HepG2 (cell line): ENCODE measurements at regions not wholly inside any gene's neighbourhood (a gene's known extent, or its start where the extent isn't known, plus 50 kb on each side); places are given as distances from the start of the nearest gene placed in this dataset.

ENCODE experiments used
- ATAC-seq: fragments of 200-7000 bp; cut with Tn5 transposase; 3 replicates; pipeline ENCODE4 v1.9.1; 2020; ENCODE audit warnings: mild to moderate bottlenecking, moderate library complexity
- BruUV-seq: library from RNA; stranded (reverse); fragments of 400-500 nt; replicated peaks from 2 replicates; lab custom pipeline; 2021; lab: Mats Ljungman, UMichigan
- CTCF ChIA-PET: fragments of 300-600 bp; formaldehyde crosslinking; extraction: SDS; loops from one replicate; lab custom pipeline; 2021; ENCODE audit warnings: low total read pairs, inconsistent platforms, low intra/inter-chr PET ratio; lab: Yijun Ruan, JAX
- POLR2A ChIA-PET: fragments of 350-600 bp; sonication (Branson Sonifier 250); formaldehyde crosslinking; loops from one replicate; lab custom pipeline; 2020; ENCODE audit warnings: antibody characterized with exemption, inconsistent platforms; lab: Yijun Ruan, JAX
- DNase-seq: peaks from one replicate; pipeline ENCODE4 v3.0.0-alpha.2; 2015; ENCODE audit warnings: low spot score
- FAIRE-seq: peaks from 3 replicates; lab custom pipeline; 2011; peaks lifted over from hg19 to GRCh38; lab: Jason Lieb, UNC
- H2AFZ ChIP-seq: one replicate; pipeline ENCODE4 v1.6.1; 2011; ENCODE audit warnings: low read length, inconsistent platforms
- H3K27ac ChIP-seq: fragments of 300-600 bp; 3 replicates; pipeline ENCODE4 v1.8.0; 2011; ENCODE audit warnings: mixed run types, mild to moderate bottlenecking, mixed read lengths, low read length, inconsistent platforms; ENCODE audit not compliant: insufficient read depth; ENCODE audit errors: extremely low read length
- H3K27me3 ChIP-seq, 2 experiments: fragments of 200-600 bp in 1 of 2; 2 replicates in 1 of 2; 3 replicates in 1 of 2; pipeline versions ENCODE4 v1.6.0 to v1.8.0; 2011; ENCODE audit warnings: low read length in 2 of 2, mild to moderate bottlenecking in 2 of 2, moderate library complexity in 2 of 2, inconsistent platforms in 1 of 2; ENCODE audit not compliant: insufficient read depth in 2 of 2, control insufficient read depth in 1 of 2
- H3K36me3 ChIP-seq, 2 experiments: fragments of 200-600 bp in 1 of 2; replicated peaks in 1 of 2; 2 replicates in 1 of 2; 3 replicates in 1 of 2; pipeline versions ENCODE4 v1.5.1 to v1.8.0; 2011; ENCODE audit warnings: low read length in 2 of 2, inconsistent platforms in 1 of 2; ENCODE audit not compliant: insufficient read depth in 2 of 2, control insufficient read depth in 1 of 2
- H3K4me1 ChIP-seq: 2 replicates; pipeline ENCODE4 v1.5.1; 2012; ENCODE audit warnings: low read length, inconsistent platforms; ENCODE audit not compliant: insufficient read depth
- H3K4me2 ChIP-seq: 2 replicates; pipeline ENCODE4 v1.6.0; 2011; ENCODE audit warnings: low read depth, low read length, inconsistent platforms
- H3K4me3 ChIP-seq, 3 experiments: fragments of 200-600 bp in 1 of 3; sonication (generic), shearing (Covaris generic) in 1 of 3; replicated peaks in 1 of 3; 2 replicates each; pipeline ENCODE4 v1.5.1; 2011 to 2016; ENCODE audit warnings: low read length in 3 of 3, inconsistent platforms in 2 of 3, low read depth in 2 of 3, mild to moderate bottlenecking in 2 of 3, control low read depth in 1 of 3, mixed read lengths in 1 of 3; ENCODE audit not compliant: insufficient read depth in 1 of 3
- H3K79me2 ChIP-seq: one replicate; pipeline ENCODE4 v1.6.1; 2011; ENCODE audit warnings: low read length, inconsistent platforms; ENCODE audit not compliant: insufficient read depth
- H3K9ac ChIP-seq: 2 replicates; pipeline ENCODE4 v1.6.0; 2011; ENCODE audit warnings: mild to moderate bottlenecking, low read depth, low read length, inconsistent platforms; ENCODE audit not compliant: insufficient read depth
- H3K9me3 ChIP-seq: 2 replicates; pipeline ENCODE4 v1.5.1; 2012; ENCODE audit warnings: mild to moderate bottlenecking, low read length
- H4K20me1 ChIP-seq: 2 replicates; pipeline ENCODE4 v1.6.0; 2011; ENCODE audit warnings: inconsistent platforms, mild to moderate bottlenecking, low read length, moderate library complexity; ENCODE audit not compliant: insufficient read depth
- BRCA1 ChIP-seq: sonication (generic); formaldehyde crosslinking; IDR thresholded peaks from 2 replicates; pipeline ENCODE4 v1.4.0; 2020; ENCODE audit warnings: missing genetic modification reagents
- GTF2F1 ChIP-seq: fragments of 150-350 bp; IDR thresholded peaks from 2 replicates; pipeline ENCODE4 v1.6.1; 2014; ENCODE audit warnings: low read length
- NCOA2 ChIP-seq: sonication (generic); formaldehyde crosslinking; IDR thresholded peaks from 2 replicates; pipeline ENCODE4 v1.8.0; 2022; ENCODE audit warnings: inconsistent platforms
- SP4 ChIP-seq: sonication (generic); formaldehyde crosslinking; IDR thresholded peaks from 2 replicates; pipeline ENCODE4 v1.8.1; 2023; ENCODE audit warnings: mild to moderate bottlenecking, missing genetic modification reagents
- SSRP1 ChIP-seq: IDR thresholded peaks from 2 replicates; pipeline ENCODE4 v1.6.1; 2016; ENCODE audit warnings: control low read depth
- STAG1 ChIP-seq: sonication (generic); formaldehyde crosslinking; IDR thresholded peaks from 2 replicates; pipeline ENCODE4 v1.4.0; 2020; ENCODE audit warnings: missing genetic modification reagents
- ZFP36 ChIP-seq: fragments of 150-350 bp; IDR thresholded peaks from 2 replicates; pipeline ENCODE4 v1.6.1; 2018; ENCODE audit warnings: borderline replicate concordance, low read length, low read depth; ENCODE audit not compliant: partially characterized antibody
- ZNF235 ChIP-seq: sonication (generic); formaldehyde crosslinking; IDR thresholded peaks from 2 replicates; pipeline ENCODE4 v1.8.1; 2023; ENCODE audit warnings: mild to moderate bottlenecking, missing genetic modification reagents, borderline replicate concordance
- ZNF292 ChIP-seq: sonication (generic); formaldehyde crosslinking; IDR thresholded peaks from 2 replicates; pipeline ENCODE4 v1.8.1; 2022; ENCODE audit warnings: mild to moderate bottlenecking, low read depth, missing genetic modification reagents, borderline replicate concordance
- ZNF33A ChIP-seq: sonication (generic); formaldehyde crosslinking; IDR thresholded peaks from 2 replicates; pipeline ENCODE4 v1.5.1; 2020; ENCODE audit warnings: missing genetic modification reagents, mild to moderate bottlenecking, moderate library complexity, borderline replicate concordance
- ZNF460 ChIP-seq: sonication (generic); formaldehyde crosslinking; IDR thresholded peaks from 2 replicates; pipeline ENCODE4 v1.5.1; 2020; ENCODE audit warnings: missing genetic modification reagents, mild to moderate bottlenecking, borderline replicate concordance
- ZNF839 ChIP-seq: sonication (generic); formaldehyde crosslinking; IDR thresholded peaks from 2 replicates; pipeline ENCODE4 v1.4.0; 2020; ENCODE audit warnings: missing genetic modification reagents, mild to moderate bottlenecking, borderline replicate concordance
- WGBS: methylation state at CpG from one replicate; pipeline ENCODE4 v1.1.6; 2017; ENCODE audit warnings: low lambda C conversion rate; 5-methylcytosine and 5-hydroxymethylcytosine counted together
- in situ Hi-C: cut with HindIII; loops from 2 replicates; pipeline ENCODE4 v1.10.0; 2017; ENCODE audit warnings: low pct_unique_long_range_greater_than_20kb; ENCODE audit not compliant: extremely low pct_ligation_motif_present
- intact Hi-C: fragments of 100-400 bp; cut with micrococcal nuclease; formaldehyde crosslinking; loops from one replicate; pipeline ENCODE4 v1.10.0; 2022; ENCODE audit not compliant: unreplicated experiment

DNA sequence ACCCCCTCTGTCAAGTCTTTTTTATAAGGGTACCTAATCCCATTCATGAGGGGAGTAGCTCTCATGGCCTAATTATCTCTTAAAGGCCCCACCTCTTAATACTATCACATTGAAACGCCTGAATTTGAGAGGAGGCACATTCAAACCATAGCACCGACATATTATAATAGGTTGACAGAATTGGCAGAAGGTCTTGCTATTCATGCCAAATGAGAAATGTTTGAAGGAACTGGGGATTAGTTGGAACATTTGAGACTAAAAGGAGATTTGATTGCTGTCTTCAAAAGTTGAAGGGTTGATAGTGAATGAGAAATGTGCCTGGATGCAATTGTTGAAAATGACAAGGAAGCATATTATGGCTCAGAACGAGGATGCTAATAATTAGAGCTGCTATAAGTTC is 331.1 kb downstream of the ATP23 start:
- ATAC-seq (no peak), DNase-seq (no peak)
- in situ Hi-C loops, result no loop called here
- Histone ChIP-seq H3K27me3 (no peaks in the 10 kb centered on the region), H3K4me3 (no peak overlapping the region), H2AFZ (no peak overlapping the region), H3K79me2 (no peaks in the 10 kb centered on the region), H3K27ac (no peak overlapping the region), H3K4me1 (no peaks in the 10 kb centered on the region), H3K9ac (no peak overlapping the region), H3K9me3 (peaks cover 15% of the 10 kb centered on the region; the same call in 1 of the 2 replicates)
- intact Hi-C loops, result no loop called here
- 0% methylated on average over 3 of the region's 3 CpGs for WGBS
- POLR2A ChIA-PET, result no interaction called here
- TF ChIP-seq BRCA1 (CRISPR knock-in tag) (no peak), ZNF460 (CRISPR knock-in tag) (no peak), ZNF292 (CRISPR knock-in tag) (no peak), ZNF235 (CRISPR knock-in tag) (no peak), NCOA2 (CRISPR knock-in tag) (no peak), ZNF839 (CRISPR knock-in tag) (no peak), ZNF33A (CRISPR knock-in tag) (no peak), GTF2F1 (no peak), SSRP1 (CRISPR knock-in tag) (no peak), STAG1 (CRISPR knock-in tag) (no peak)
- TF ChIP-seq, all 625 proteins: peak for 0
- no peak overlapping the region for H3K4me2 ChIP-seq
- no peak for FAIRE-seq
- no peaks in the 10 kb centered on the region for H4K20me1 ChIP-seq
- CTCF ChIA-PET, result no interaction called here
- no peaks in the 10 kb centered on the region for H3K36me3 ChIP-seq
- no TSS peak for BruUV-seq

- ATAC-seq, result no peak
- peaks cover 26% of the 10 kb centered on the region for H3K9me3 ChIP-seq
- CTCF ChIA-PET, result no interaction called here
- no peak overlapping the region for H3K9ac ChIP-seq
- no peak overlapping the region for H3K4me2 ChIP-seq
- no peak for FAIRE-seq
- H3K36me3 ChIP-seq, result no peaks in the 10 kb centered on the region
- in situ Hi-C loops (no loop called here), intact Hi-C loops (no loop called here)
- H3K4me1 ChIP-seq, result no peaks in the 10 kb centered on the region
- POLR2A ChIA-PET, result no interaction called here
- H3K27me3 ChIP-seq, result no peaks in the 10 kb centered on the region
- no peak overlapping the region for H3K27ac ChIP-seq
- no peak for TF ChIP-seq SP4 (CRISPR knock-in tag)
- peak; percentile 58 for TF ChIP-seq ZFP36
- WGBS, result 10% methylated on average over 1 of the region's 1 CpG
- BruUV-seq, result no TSS peak
- H3K79me2 ChIP-seq, result no peaks in the 10 kb centered on the region
- H4K20me1 ChIP-seq, result no peaks in the 10 kb centered on the region
- no peak overlapping the region for H2AFZ ChIP-seq
- no peak overlapping the region for H3K4me3 ChIP-seq
- DNase-seq, result no peak
Measured at GRCh38 chr12:58277231-58277630, 335.9 kb downstream of the ATP23 start.
